GM23248 (cell line): ENCODE measurements at regions not wholly inside any gene's neighbourhood (a gene's known extent, or its start where the extent isn't known, plus 50 kb on each side); places are given as distances from the start of the nearest gene placed in this dataset.

Experiments
- EZH2 ChIP-seq: fragments of 200-600 bp; sonication (generic); IDR thresholded peaks from 2 replicates; pipeline ENCODE4 v1.6.1; 2018; ENCODE audit warnings: antibody characterized with exemption, mild to moderate bottlenecking; ENCODE audit not compliant: insufficient read depth, poor library complexity, severe bottlenecking
- EZH2phosphoT487 ChIP-seq: fragments of 200-600 bp; sonication (generic); IDR thresholded peaks from 2 replicates; pipeline ENCODE4 v1.6.1; 2018; ENCODE audit warnings: antibody characterized with exemption, moderate library complexity, mild to moderate bottlenecking, low read depth; ENCODE audit not compliant: insufficient read depth

DNA sequence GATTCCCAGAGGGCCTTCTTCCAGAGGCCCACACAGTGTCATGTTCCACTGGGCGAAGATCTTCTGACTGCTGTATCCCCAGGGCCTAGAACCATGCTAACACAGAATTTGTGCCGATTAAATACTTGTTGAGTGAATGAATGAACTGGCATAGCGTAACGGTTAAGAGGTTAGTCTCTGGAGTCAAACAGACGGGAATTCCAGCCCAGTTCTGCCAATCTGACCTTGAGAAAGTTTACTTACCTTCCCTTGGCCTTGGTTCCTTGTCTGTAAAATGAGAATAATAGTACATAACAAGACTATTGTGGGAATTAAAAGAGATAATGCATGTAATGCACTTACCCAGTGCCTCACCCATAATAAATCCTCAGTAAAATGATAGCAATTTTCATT, 58.3 kb upstream of the PLAC1 start:
- no peak for TF ChIP-seq EZH2phosphoT487
- TF ChIP-seq EZH2: no peak
